Psoas muscle (tissue), 7 donors: ENCODE measurements at regions not wholly inside any gene's neighbourhood (a gene's known extent, or its start where the extent isn't known, plus 50 kb on each side); places are given as distances from the start of the nearest gene placed in this dataset.
"Not testable (repeated sequence)": the region's sequence is repeated elsewhere in the genome, so short reads cannot be mapped to it uniquely, and the experiment has no call there.

Source experiments
- ATAC-seq, 4 donors: fragments of 200-7000 bp; cut with Tn5 transposase; one replicate each; pipeline ENCODE4 v1.9.1; 2020; ENCODE audit warnings: moderate library complexity in 3 of 4, mild to moderate bottlenecking in 2 of 4
- DNase-seq, 2 donors: peaks; one replicate each; pipeline ENCODE4 v3.0.0-alpha.2; 2020
- H3K27ac ChIP-seq: fragments of 200-600 bp; one replicate; pipeline ENCODE4 v1.8.0; 2022
- H3K27me3 ChIP-seq, 3 donors: fragments of 200-600 bp in 1 of 3; one replicate each; pipeline versions ENCODE4 v1.6.1 to v1.8.0; 2013 to 2022; ENCODE audit warnings: low read length in 2 of 3, mild to moderate bottlenecking in 2 of 3, moderate library complexity in 1 of 3; ENCODE audit not compliant: insufficient read depth in 3 of 3
- H3K36me3 ChIP-seq, 2 donors: fragments of 200-600 bp in 1 of 2; one replicate each; pipeline versions ENCODE4 v1.6.1 to v1.8.0; 2013 to 2022; ENCODE audit warnings: low read depth in 1 of 2, mild to moderate bottlenecking in 1 of 2, moderate library complexity in 1 of 2; ENCODE audit not compliant: insufficient read depth in 1 of 2
- H3K4me1 ChIP-seq: fragments of 200-600 bp; one replicate; pipeline ENCODE4 v1.8.0; 2022
- H3K4me3 ChIP-seq: fragments of 200-600 bp; one replicate; pipeline ENCODE4 v1.8.0; 2022; ENCODE audit warnings: mild to moderate bottlenecking
- H3K9me3 ChIP-seq: fragments of 200-600 bp; one replicate; pipeline ENCODE4 v1.8.0; 2022
- CTCF ChIP-seq: fragments of 200-600 bp; IDR thresholded peaks from one replicate; pipeline ENCODE4 v1.8.0; 2022; ENCODE audit warnings: antibody characterized with exemption
- WGBS, 3 donors: extraction: QIAGEN DNeasy Blood & Tissue Kit; methylation state at CpG; one replicate each; pipeline versions ENCODE4 v1.1.6 to v1.1.7; 2013; 5-methylcytosine and 5-hydroxymethylcytosine counted together
- intact Hi-C, 2 donors: fragments of 100-400 bp; cut with DNase I; formaldehyde crosslinking; loops; one replicate each; pipeline versions ENCODE4 v1.11.0 to v1.14.2; 2022
- donor health status: healthy with polysubstance abuse.
- donor health status: DM: no; HTN: no; CAD: no; lungs with moderate emphysema.
- donor health status: Bipolar disorder and iron deficiency.
- donor health status: healthy.
- donor health status: DM: yes; HTN: yes; CAD: no.
- donor health status: DM: no; HTN: no; CAD: no.
- donor health status: DM: yes; HTN: yes; CAD: no.

GRCh38 chr2:8508766-8509165 lies 173.1 kb upstream of the ID2 start:
- no peak for ATAC-seq
- WGBS, 3 donors: 72 to 80% (median 76%) methylated on average over 5 of the region's 5 CpGs
- Histone ChIP-seq H3K27ac (no peak overlapping the region), H3K4me3 (no peak overlapping the region), H3K9me3 (no peaks in the 10 kb centered on the region), H3K4me1 (no peaks in the 10 kb centered on the region), H3K36me3 (no peaks in the 10 kb centered on the region), H3K27me3 (no peaks in the 10 kb centered on the region)
- intact Hi-C loops: loop anchor here in 1 of 2 donors (1.0 kb wide), 1 partner anchor 17 kb away; no protein-coding TSS in a partner anchor
- no peak for DNase-seq
- no peak for TF ChIP-seq CTCF

GRCh38 chr2:8509621-8510020 lies 172.2 kb upstream of the ID2 start:
- H3K4me1 ChIP-seq: no peaks in the 10 kb centered on the region
- no peak for TF ChIP-seq CTCF
- intact Hi-C loops: no loop called here
- H3K36me3 ChIP-seq: no peaks in the 10 kb centered on the region
- DNase-seq: no peak
- WGBS, 3 donors: 81 to 94% (median 91%) methylated on average over 2 of the region's 2 CpGs
- ATAC-seq: no peak
- no peak overlapping the region for H3K27ac ChIP-seq
- H3K9me3 ChIP-seq: no peaks in the 10 kb centered on the region
- H3K4me3 ChIP-seq: no peak overlapping the region
- no peaks in the 10 kb centered on the region for H3K27me3 ChIP-seq

- H3K36me3 ChIP-seq, H3K27me3 ChIP-seq, H3K9me3 ChIP-seq, ATAC-seq, DNase-seq, H3K4me3 ChIP-seq, intact Hi-C loops, H3K4me1 ChIP-seq, H3K27ac ChIP-seq: not testable (repeated sequence)
- 90 to 92% (median 92%) methylated on average over 4 of the region's 4 CpGs for WGBS, 3 donors
Observed at GRCh38 chr2:8510055-8510454, 171.8 kb upstream of the ID2 start.

GRCh38 chr2:8510519-8510918 lies 171.3 kb upstream of the ID2 start:
- peak in 1 of 4 donors; percentile 51 for ATAC-seq
- Histone ChIP-seq H3K36me3 (no peaks in the 10 kb centered on the region), H3K27ac (no peak overlapping the region), H3K4me3 (no peak overlapping the region), H3K9me3 (no peaks in the 10 kb centered on the region), H3K27me3 (no peaks in the 10 kb centered on the region), H3K4me1 (no peaks in the 10 kb centered on the region)
- DNase-seq: no peak
- intact Hi-C loops: no loop called here
- 48 to 66% (median 54%) methylated on average over 3 of the region's 3 CpGs for WGBS, 3 donors
- no peak for TF ChIP-seq CTCF

GRCh38 chr2:8511868-8512612 lies 169.8 kb upstream of the ID2 start:
- intact Hi-C loops: no loop called here
- H3K4me3 ChIP-seq: no peak overlapping the region
- H3K27me3 ChIP-seq: no peaks in the 10 kb centered on the region
- DNase-seq: no peak
- ATAC-seq: no peak
- H3K9me3 ChIP-seq: no peaks in the 10 kb centered on the region
- no peak for TF ChIP-seq CTCF
- no peaks in the 10 kb centered on the region for H3K4me1 ChIP-seq
- no peak overlapping the region for H3K27ac ChIP-seq
- no peaks in the 10 kb centered on the region for H3K36me3 ChIP-seq
- WGBS, 3 donors: 89 to 94% (median 94%) methylated on average over 1 of the region's 1 CpG
